ENCODE measurements at regions not wholly inside any gene's neighbourhood (a gene's known extent, or its start where the extent isn't known, plus 50 kb on each side); places are given as distances from the start of the nearest gene placed in this dataset.

DNA sequence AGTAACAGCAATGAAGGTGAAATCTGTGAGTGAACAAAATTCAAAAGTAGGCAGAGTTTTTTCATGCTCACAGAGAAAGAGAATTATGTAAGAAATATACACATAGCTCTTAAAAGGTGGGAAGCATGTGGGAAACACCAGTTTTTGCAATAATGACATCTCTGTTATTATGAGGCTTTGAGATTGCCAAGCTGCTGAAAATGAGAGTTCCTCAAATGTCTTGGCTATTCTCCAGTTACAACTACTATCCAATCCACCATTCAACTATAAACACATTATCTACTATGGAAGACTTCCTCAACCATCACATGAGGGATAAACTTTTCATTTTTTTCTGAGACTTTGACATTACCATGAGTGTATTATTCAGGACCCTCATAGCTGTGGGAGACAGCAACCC, 420.8 kb upstream of the ACTBL2 start:
- TF ChIP-seq GTF2F1 (IDR thresholded peaks at IDR 0.05; ENCODE audit: borderline replicate concordance, low read depth, low read length) (no peak), HDAC2 (IDR thresholded peaks at IDR 0.05; ENCODE audit: borderline replicate concordance in 1 of 2, low read depth in 2 of 2, low read length in 2 of 2) (no peak), TBP (IDR thresholded peaks at IDR 0.05; ENCODE audit: low read depth, low read length) (no peak), POU5F1 (IDR thresholded peaks at IDR 0.05; ENCODE audit: low read depth, low read length) (no peak), FOSL1 (IDR thresholded peaks at IDR 0.05; ENCODE audit: insufficient read depth, low read depth, low read length) (no peak), SP2 (IDR thresholded peaks at IDR 0.05; ENCODE audit: low read length) (no peak), RFX5 (IDR thresholded peaks at IDR 0.05; ENCODE audit: borderline replicate concordance, low read depth, low read length) (no peak), SIX5 (IDR thresholded peaks at IDR 0.05; ENCODE audit: low read depth, low read length) (no peak), BRCA1 (IDR thresholded peaks at IDR 0.05; ENCODE audit: low read depth, low read length) (no peak)
- TF ChIP-seq, protein P1, sequence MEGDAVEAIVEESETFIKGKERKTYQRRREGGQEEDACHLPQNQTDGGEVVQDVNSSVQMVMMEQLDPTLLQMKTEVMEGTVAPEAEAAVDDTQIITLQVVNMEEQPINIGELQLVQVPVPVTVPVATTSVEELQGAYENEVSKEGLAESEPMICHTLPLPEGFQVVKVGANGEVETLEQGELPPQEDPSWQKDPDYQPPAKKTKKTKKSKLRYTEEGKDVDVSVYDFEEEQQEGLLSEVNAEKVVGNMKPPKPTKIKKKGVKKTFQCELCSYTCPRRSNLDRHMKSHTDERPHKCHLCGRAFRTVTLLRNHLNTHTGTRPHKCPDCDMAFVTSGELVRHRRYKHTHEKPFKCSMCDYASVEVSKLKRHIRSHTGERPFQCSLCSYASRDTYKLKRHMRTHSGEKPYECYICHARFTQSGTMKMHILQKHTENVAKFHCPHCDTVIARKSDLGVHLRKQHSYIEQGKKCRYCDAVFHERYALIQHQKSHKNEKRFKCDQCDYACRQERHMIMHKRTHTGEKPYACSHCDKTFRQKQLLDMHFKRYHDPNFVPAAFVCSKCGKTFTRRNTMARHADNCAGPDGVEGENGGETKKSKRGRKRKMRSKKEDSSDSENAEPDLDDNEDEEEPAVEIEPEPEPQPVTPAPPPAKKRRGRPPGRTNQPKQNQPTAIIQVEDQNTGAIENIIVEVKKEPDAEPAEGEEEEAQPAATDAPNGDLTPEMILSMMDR (IDR thresholded peaks at IDR 0.05; ENCODE audit: control extremely low read depth in 1 of 3, insufficient read depth in 1 of 3, low read depth in 1 of 3, low read length in 3 of 3), result no peak
- TF ChIP-seq, protein P2, sequence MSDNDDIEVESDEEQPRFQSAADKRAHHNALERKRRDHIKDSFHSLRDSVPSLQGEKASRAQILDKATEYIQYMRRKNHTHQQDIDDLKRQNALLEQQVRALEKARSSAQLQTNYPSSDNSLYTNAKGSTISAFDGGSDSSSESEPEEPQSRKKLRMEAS (IDR thresholded peaks at IDR 0.05), result no peak
- Histone ChIP-seq H3K23ac (ENCODE audit: insufficient read length) (no peak overlapping the region), H3K27me3 (replicated peaks in 1 of 4; ENCODE audit: control insufficient read depth in 3 of 4, extremely low read depth in 1 of 4, insufficient read depth in 3 of 4, low read length in 3 of 4) (no peaks in the 10 kb centered on the region), H3K9ac (replicated peaks in 1 of 4; ENCODE audit: extremely low read depth in 1 of 4, low read depth in 3 of 4, low read length in 3 of 4) (no peak overlapping the region), H2BK5ac (ENCODE audit: low read depth, low read length) (no peak overlapping the region), H4K8ac (ENCODE audit: extremely low read depth, insufficient read depth, low read length) (no peak overlapping the region), H3K27ac (ENCODE audit: low read depth, low read length) (no peak overlapping the region), H3K23me2 (ENCODE audit: low read depth, low read length) (no peaks in the 10 kb centered on the region), H2AK5ac (ENCODE audit: low read depth, low read length) (no peak overlapping the region), H3K4me3 (ENCODE audit: extremely low read depth in 1 of 4, insufficient read depth in 2 of 4, low read depth in 3 of 4, low read length in 4 of 4) (no peak overlapping the region), H3K79me2 (ENCODE audit: control insufficient read depth in 1 of 2, insufficient read depth in 2 of 2, low read length in 2 of 2) (no peaks in the 10 kb centered on the region), H4K5ac (ENCODE audit: insufficient read length, low read depth, low read length) (no peak overlapping the region), H2BK12ac (ENCODE audit: low read depth, low read length) (no peak overlapping the region), H2BK20ac (ENCODE audit: low read length) (no peak overlapping the region), H4K91ac (replicated peaks; ENCODE audit: insufficient read length, low read length) (no peak overlapping the region), H3K79me1 (ENCODE audit: low read depth, low read length) (no peaks in the 10 kb centered on the region), H3K14ac (ENCODE audit: insufficient read length) (no peak overlapping the region), H3K56ac (replicated peaks; ENCODE audit: insufficient read length, low read depth, low read length) (no peak overlapping the region), H3K36me3 (ENCODE audit: control insufficient read depth in 2 of 4, insufficient read depth in 4 of 4, low read length in 3 of 4) (no peaks in the 10 kb centered on the region), H2BK120ac (replicated peaks; ENCODE audit: low read depth, low read length) (no peak overlapping the region), H4K20me1 (replicated peaks in 1 of 2; ENCODE audit: control insufficient read depth in 1 of 2, insufficient read depth in 2 of 2, low read length in 2 of 2) (no peaks in the 10 kb centered on the region), H3K9me3 (ENCODE audit: insufficient read depth in 2 of 2, low read depth in 1 of 2, low read length in 1 of 2) (no peaks in the 10 kb centered on the region), H3K4me1 (replicated peaks in 1 of 4; ENCODE audit: control insufficient read depth in 3 of 4, insufficient read depth in 4 of 4, low read length in 3 of 4) (no peaks in the 10 kb centered on the region), H3K4ac (replicated peaks; ENCODE audit: insufficient read length, low read depth, low read length) (no peak overlapping the region), H3K18ac (ENCODE audit: extremely low read depth, low read length) (no peak overlapping the region), H2BK15ac (ENCODE audit: low read length) (no peak overlapping the region), H2AFZ (ENCODE audit: low read length) (no peak overlapping the region), H3K4me2 (ENCODE audit: insufficient read depth in 1 of 2, low read depth in 2 of 2, low read length in 2 of 2) (no peak overlapping the region)
- CTCF ChIA-PET (ENCODE audit: partially characterized antibody), result interaction anchor here (0.6 to 0.8 kb wide), 2 partner anchors 242 to 972 kb away, joined by 3 read pairs; no protein-coding TSS in a partner anchor
- DNase-seq (ENCODE audit: low read depth in 1 of 2, low spot score in 2 of 2) (no peak), FAIRE-seq (no peak)
- POLR2A ChIA-PET (ENCODE audit: partially characterized antibody), result no interaction called here

All from H1 (cell line).